ENCODE measurements at regions not wholly inside any gene's neighbourhood (a gene's known extent, or its start where the extent isn't known, plus 50 kb on each side); places are given as distances from the start of the nearest gene placed in this dataset.

DNA sequence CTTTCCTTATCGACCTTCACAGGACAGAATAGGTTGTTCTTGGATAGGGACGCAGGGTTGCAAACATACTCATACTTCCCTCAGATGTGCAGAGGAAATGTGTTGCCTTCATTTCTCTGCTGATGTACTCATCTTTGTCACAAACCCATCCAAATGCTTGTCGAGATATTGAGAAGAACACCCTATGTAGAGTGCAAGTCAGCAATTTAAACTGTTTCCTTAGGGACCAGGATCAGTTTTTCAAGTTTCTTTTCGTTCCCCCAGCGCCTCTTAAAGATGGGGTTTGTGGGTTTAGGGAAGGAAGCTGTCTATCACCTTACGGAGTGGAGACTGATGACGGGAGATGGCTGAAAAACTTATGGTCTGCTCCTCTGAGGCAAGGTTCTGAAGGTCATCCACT is 474.2 kb downstream of the EPHA4 start:
- Histone ChIP-seq H3K4me1 (ENCODE audit: insufficient read depth) (peaks cover 7% of the 10 kb centered on the region), H3K4me2 (no peak overlapping the region)

DNA sequence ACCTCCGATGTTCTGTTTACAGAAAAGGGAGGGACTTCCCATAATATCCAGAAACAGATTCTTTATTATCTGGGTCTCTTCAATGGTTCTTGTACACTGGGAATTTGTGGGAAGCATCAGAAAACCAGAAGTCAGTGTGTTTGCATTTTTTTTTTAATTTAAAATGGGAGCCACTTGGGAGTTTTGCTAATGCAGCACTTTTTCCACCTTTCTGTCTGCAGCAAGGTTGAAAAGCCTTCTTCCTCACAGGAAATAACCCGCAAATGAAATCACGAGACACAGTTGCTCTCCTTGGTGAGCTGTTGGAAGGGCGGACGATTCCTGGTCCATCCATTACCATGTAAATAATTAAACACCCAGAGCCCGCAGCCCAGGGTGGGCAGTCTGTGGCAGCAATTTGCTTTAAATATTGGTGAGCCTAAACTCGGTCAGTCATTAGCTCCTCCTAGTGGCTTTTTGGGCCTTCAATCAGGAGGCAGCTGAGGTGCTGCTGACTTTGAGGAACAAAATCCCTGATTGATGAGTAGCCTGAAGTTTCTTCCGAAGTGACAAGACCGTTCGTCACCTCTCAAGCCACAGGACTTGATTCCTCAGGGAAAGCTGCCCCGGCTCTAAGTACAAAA is 471.5 kb downstream of the EPHA4 start:
- DNase-seq (ENCODE audit: low spot score), result peak; percentile 10
- Histone ChIP-seq H3K9me3 (ENCODE audit: low read depth) (no peaks in the 10 kb centered on the region), H4K20me1 (ENCODE audit: insufficient read depth, poor library complexity, severe bottlenecking) (no peaks in the 10 kb centered on the region), H3K79me2 (no peaks in the 10 kb centered on the region), H3K27me3 (no peaks in the 10 kb centered on the region), H3K9me2 (replicated peaks; ENCODE audit: insufficient read depth) (no peaks in the 10 kb centered on the region), H3K27ac (no peak overlapping the region), H2AFZ (no peak overlapping the region), H3K36me3 (replicated peaks; ENCODE audit: insufficient read depth, low read depth) (no peaks in the 10 kb centered on the region), H3K4me1 (ENCODE audit: insufficient read depth) (peaks cover 3% of the 10 kb centered on the region), H3K4me3 (no peak overlapping the region), H3K4me2 (no peak overlapping the region)
- TF ChIP-seq EZH2phosphoT487 (IDR thresholded peaks at IDR 0.05; ENCODE audit: low read depth, severe bottlenecking, unreplicated experiment) (no peak), EZH2 (IDR thresholded peaks at IDR 0.05; ENCODE audit: borderline replicate concordance) (no peak)
- TF ChIP-seq, protein P1, sequence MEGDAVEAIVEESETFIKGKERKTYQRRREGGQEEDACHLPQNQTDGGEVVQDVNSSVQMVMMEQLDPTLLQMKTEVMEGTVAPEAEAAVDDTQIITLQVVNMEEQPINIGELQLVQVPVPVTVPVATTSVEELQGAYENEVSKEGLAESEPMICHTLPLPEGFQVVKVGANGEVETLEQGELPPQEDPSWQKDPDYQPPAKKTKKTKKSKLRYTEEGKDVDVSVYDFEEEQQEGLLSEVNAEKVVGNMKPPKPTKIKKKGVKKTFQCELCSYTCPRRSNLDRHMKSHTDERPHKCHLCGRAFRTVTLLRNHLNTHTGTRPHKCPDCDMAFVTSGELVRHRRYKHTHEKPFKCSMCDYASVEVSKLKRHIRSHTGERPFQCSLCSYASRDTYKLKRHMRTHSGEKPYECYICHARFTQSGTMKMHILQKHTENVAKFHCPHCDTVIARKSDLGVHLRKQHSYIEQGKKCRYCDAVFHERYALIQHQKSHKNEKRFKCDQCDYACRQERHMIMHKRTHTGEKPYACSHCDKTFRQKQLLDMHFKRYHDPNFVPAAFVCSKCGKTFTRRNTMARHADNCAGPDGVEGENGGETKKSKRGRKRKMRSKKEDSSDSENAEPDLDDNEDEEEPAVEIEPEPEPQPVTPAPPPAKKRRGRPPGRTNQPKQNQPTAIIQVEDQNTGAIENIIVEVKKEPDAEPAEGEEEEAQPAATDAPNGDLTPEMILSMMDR (IDR thresholded peaks at IDR 0.05; ENCODE audit: poor library complexity), result peak; percentile 19
- WGBS (ENCODE audit: low lambda C conversion rate, missing lambda C conversion rate), result 61% methylated on average over 11 of the region's 11 CpGs

More for the DNA sequence above, 474.2 kb downstream of the EPHA4 start:
- Histone ChIP-seq H3K36me3 (replicated peaks; ENCODE audit: insufficient read depth, low read depth) (no peaks in the 10 kb centered on the region), H3K9me3 (ENCODE audit: low read depth) (no peaks in the 10 kb centered on the region), H4K20me1 (ENCODE audit: insufficient read depth, poor library complexity, severe bottlenecking) (no peaks in the 10 kb centered on the region), H3K9me2 (replicated peaks; ENCODE audit: insufficient read depth) (no peaks in the 10 kb centered on the region), H2AFZ (no peak overlapping the region), H3K27ac (no peak overlapping the region), H3K79me2 (no peaks in the 10 kb centered on the region), H3K4me3 (no peak overlapping the region), H3K27me3 (peaks cover 3% of the 10 kb centered on the region)
- WGBS (ENCODE audit: low lambda C conversion rate, missing lambda C conversion rate), result 92% methylated on average over 7 of the region's 7 CpGs
- TF ChIP-seq, protein P1 (IDR thresholded peaks at IDR 0.05; ENCODE audit: poor library complexity), result no peak
- no peak for TF ChIP-seq EZH2 (IDR thresholded peaks at IDR 0.05; ENCODE audit: borderline replicate concordance)
- no peak for TF ChIP-seq EZH2phosphoT487 (IDR thresholded peaks at IDR 0.05; ENCODE audit: low read depth, severe bottlenecking, unreplicated experiment)
- DNase-seq (ENCODE audit: low spot score), result no peak

DNA sequence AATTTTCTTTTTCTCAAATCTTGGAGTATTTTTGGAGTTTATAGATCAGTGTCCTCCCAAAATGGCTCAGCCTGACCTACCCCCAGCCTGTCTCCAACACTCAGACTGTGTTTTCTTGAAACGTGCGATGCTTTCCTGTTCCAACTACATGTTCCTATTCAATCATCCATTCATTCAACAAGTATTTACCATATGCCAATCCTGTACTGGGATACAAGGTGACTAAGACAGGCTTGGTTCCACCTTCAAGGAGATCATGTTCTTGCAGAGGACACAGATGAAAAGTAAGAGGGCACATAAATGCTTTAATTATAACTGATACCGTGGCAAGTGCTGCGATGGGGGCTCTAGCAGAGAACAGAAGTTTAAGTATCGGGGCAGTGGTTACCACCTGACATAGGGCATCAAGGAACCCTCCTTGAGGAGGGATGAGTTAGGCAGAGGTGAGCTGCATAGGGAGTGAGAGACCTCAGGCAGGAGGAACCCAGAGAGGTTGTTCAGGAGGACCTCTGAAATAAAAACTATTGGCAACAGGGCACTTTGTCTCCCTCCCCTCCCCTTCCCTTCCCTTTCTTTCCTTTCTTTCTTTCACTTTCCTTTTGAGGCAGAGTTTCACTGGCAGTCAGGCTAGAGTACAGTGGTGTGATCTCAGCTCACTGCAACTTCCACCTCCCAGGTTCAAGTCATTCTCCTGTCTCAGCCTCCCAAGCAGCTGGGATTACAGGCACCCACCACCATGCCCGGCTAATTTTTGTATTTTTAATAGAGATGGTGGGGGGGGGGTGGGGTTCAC is 469.0 kb downstream of the EPHA4 start:
- Histone ChIP-seq H3K36me3 (replicated peaks; ENCODE audit: insufficient read depth, low read depth) (no peaks in the 10 kb centered on the region), H4K20me1 (ENCODE audit: insufficient read depth, poor library complexity, severe bottlenecking) (no peaks in the 10 kb centered on the region), H3K4me3 (no peak overlapping the region), H2AFZ (no peak overlapping the region), H3K9me3 (ENCODE audit: low read depth) (no peaks in the 10 kb centered on the region), H3K4me1 (ENCODE audit: insufficient read depth) (no peaks in the 10 kb centered on the region), H3K79me2 (no peaks in the 10 kb centered on the region), H3K4me2 (no peak overlapping the region), H3K27me3 (no peaks in the 10 kb centered on the region), H3K9me2 (replicated peaks; ENCODE audit: insufficient read depth) (no peaks in the 10 kb centered on the region), H3K27ac (no peak overlapping the region)
- WGBS (ENCODE audit: low lambda C conversion rate, missing lambda C conversion rate), result 91% methylated on average over 6 of the region's 6 CpGs
- no peak for TF ChIP-seq EZH2 (IDR thresholded peaks at IDR 0.05; ENCODE audit: borderline replicate concordance)
- TF ChIP-seq EZH2phosphoT487 (IDR thresholded peaks at IDR 0.05; ENCODE audit: low read depth, severe bottlenecking, unreplicated experiment), result no peak
- TF ChIP-seq, protein P1 (IDR thresholded peaks at IDR 0.05; ENCODE audit: poor library complexity), result no peak
- no peak for DNase-seq (ENCODE audit: low spot score)

Measured in hepatocyte (in vitro differentiated cells).